WTC11 (cell line): ENCODE measurements at regions not wholly inside any gene's neighbourhood (a gene's known extent, or its start where the extent isn't known, plus 50 kb on each side); places are given as distances from the start of the nearest gene placed in this dataset.
"Not testable (repeated sequence)": the region's sequence is repeated elsewhere in the genome, so short reads cannot be mapped to it uniquely, and the experiment has no call there.

Source experiments
- ATAC-seq: fragments of 200-7000 bp; cut with Tn5 transposase; 2 replicates; pipeline ENCODE4 v1.10.0; 2021; ENCODE audit warnings: mild to moderate bottlenecking, moderate library complexity
- CTCF ChIA-PET: fragments of 300-600 bp; sonication (Branson Sonifier 250); formaldehyde crosslinking; loops from one replicate; lab custom pipeline; 2021; ENCODE audit warnings: antibody characterized with exemption; lab: Charles Lee
- POLR2A ChIA-PET: fragments of 350-600 bp; sonication (Branson Sonifier 250); formaldehyde crosslinking; loops from one replicate; lab custom pipeline; 2021; ENCODE audit warnings: antibody characterized with exemption; lab: Charles Lee
- DNase-seq: peaks from one replicate; pipeline ENCODE4 v3.0.0; 2021; ENCODE audit warnings: low spot score
- H3K27ac Mint-ChIP-seq: 2 replicates; pipeline ENCODE4 v1.8.0; 2021; ENCODE audit warnings: mixed read lengths
- H3K27me3 Mint-ChIP-seq: 2 replicates; pipeline ENCODE4 v1.8.0; 2021; ENCODE audit warnings: low read depth, mild to moderate bottlenecking, moderate library complexity, mixed read lengths
- H3K36me3 Mint-ChIP-seq: 2 replicates; pipeline ENCODE4 v1.8.0; 2021; ENCODE audit warnings: mixed read lengths
- H3K4me1 Mint-ChIP-seq: 2 replicates; pipeline ENCODE4 v1.8.0; 2022; ENCODE audit warnings: mixed read lengths
- H3K4me3 Mint-ChIP-seq: 2 replicates; pipeline ENCODE4 v1.8.0; 2021; ENCODE audit warnings: mild to moderate bottlenecking, moderate library complexity, mixed read lengths
- H3K9me3 Mint-ChIP-seq: 2 replicates; pipeline ENCODE4 v1.8.0; 2021; ENCODE audit warnings: mixed read lengths
- ATF6 ChIP-seq: sonication (generic); formaldehyde crosslinking; IDR thresholded peaks from 2 replicates; pipeline ENCODE4 v1.8.1; 2023; ENCODE audit warnings: mild to moderate bottlenecking, missing genetic modification reagents
- CBFB ChIP-seq: sonication (generic); formaldehyde crosslinking; IDR thresholded peaks from 2 replicates; pipeline ENCODE4 v1.8.1; 2022; ENCODE audit warnings: mild to moderate bottlenecking, low read depth, missing genetic modification reagents
- CTCF ChIP-seq: fragments of 200-600 bp; IDR thresholded peaks from 2 replicates; pipeline ENCODE4 v1.8.0; 2022; ENCODE audit warnings: antibody characterized with exemption
- E2F5 ChIP-seq: sonication (generic); formaldehyde crosslinking; IDR thresholded peaks from 2 replicates; pipeline ENCODE4 v1.8.1; 2022; ENCODE audit warnings: mild to moderate bottlenecking, moderate library complexity, missing genetic modification reagents
- ESRRA ChIP-seq: sonication (generic); formaldehyde crosslinking; IDR thresholded peaks from 2 replicates; pipeline ENCODE4 v1.8.1; 2022; ENCODE audit warnings: mild to moderate bottlenecking, missing genetic modification reagents, borderline replicate concordance
- FOXJ3 ChIP-seq: sonication (generic); formaldehyde crosslinking; IDR thresholded peaks from 2 replicates; pipeline ENCODE4 v1.9.0; 2021; ENCODE audit warnings: missing genetic modification reagents, mild to moderate bottlenecking, borderline replicate concordance
- GABPB1 ChIP-seq: sonication (generic); formaldehyde crosslinking; IDR thresholded peaks from 2 replicates; pipeline ENCODE4 v1.8.1; 2023; ENCODE audit warnings: mild to moderate bottlenecking, missing genetic modification reagents
- GRHL2 ChIP-seq: fragments of 250-450 bp; sonication (Bioruptor Pico); IDR thresholded peaks from 2 replicates; pipeline ENCODE4 v1.8.0; 2022; ENCODE audit warnings: mild to moderate bottlenecking, moderate library complexity; ENCODE audit not compliant: insufficient replicate concordance, severe bottlenecking
- JAZF1 ChIP-seq: fragments of 250-450 bp; sonication (Bioruptor Pico); IDR thresholded peaks from 2 replicates; pipeline ENCODE4 v1.9.0; 2021; ENCODE audit warnings: moderate library complexity, mild to moderate bottlenecking, inconsistent platforms
- MLX ChIP-seq: sonication (generic); formaldehyde crosslinking; IDR thresholded peaks from 2 replicates; pipeline ENCODE4 v1.8.1; 2023; ENCODE audit warnings: mild to moderate bottlenecking, missing genetic modification reagents, moderate library complexity
- MXD4 ChIP-seq: fragments of 250-450 bp; sonication (Bioruptor Pico); IDR thresholded peaks from 2 replicates; pipeline ENCODE4 v1.8.0; 2021; ENCODE audit warnings: mild to moderate bottlenecking, moderate library complexity, borderline replicate concordance
- NFATC4 ChIP-seq: fragments of 250-450 bp; sonication (Bioruptor Pico); IDR thresholded peaks from 2 replicates; pipeline ENCODE4 v1.9.0; 2021; ENCODE audit warnings: mild to moderate bottlenecking
- NFE2L1 ChIP-seq: sonication (generic); formaldehyde crosslinking; IDR thresholded peaks from 2 replicates; pipeline ENCODE4 v1.8.1; 2023; ENCODE audit warnings: missing genetic modification reagents
- NFYB ChIP-seq: sonication (generic); formaldehyde crosslinking; conservative IDR thresholded peaks from 2 replicates; pipeline ENCODE4 v1.8.0; 2022; ENCODE audit warnings: low read depth, missing genetic modification reagents
- NR1H2 ChIP-seq: sonication (generic); formaldehyde crosslinking; IDR thresholded peaks from 2 replicates; pipeline ENCODE4 v1.9.0; 2021; ENCODE audit warnings: mild to moderate bottlenecking, moderate library complexity, missing genetic modification reagents
- PRDM15 ChIP-seq: sonication (generic); formaldehyde crosslinking; IDR thresholded peaks from 2 replicates; pipeline ENCODE4 v1.8.0; 2022; ENCODE audit warnings: missing genetic modification reagents
- SMAD4 ChIP-seq: sonication (generic); formaldehyde crosslinking; IDR thresholded peaks from 2 replicates; pipeline ENCODE4 v1.8.0; 2022; ENCODE audit warnings: mild to moderate bottlenecking, missing genetic modification reagents
- TEAD1 ChIP-seq: sonication (generic); formaldehyde crosslinking; IDR thresholded peaks from 2 replicates; pipeline ENCODE4 v1.8.0; 2022; ENCODE audit warnings: mild to moderate bottlenecking, missing genetic modification reagents
- ZBTB21 ChIP-seq: sonication (generic); formaldehyde crosslinking; IDR thresholded peaks from 2 replicates; pipeline ENCODE4 v1.8.1; 2023; ENCODE audit warnings: mild to moderate bottlenecking, missing genetic modification reagents, borderline replicate concordance
- ZNF219 ChIP-seq: sonication (generic); formaldehyde crosslinking; IDR thresholded peaks from 2 replicates; pipeline ENCODE4 v1.8.0; 2023; ENCODE audit warnings: missing genetic modification reagents, mild to moderate bottlenecking, borderline replicate concordance
- ZNF423 ChIP-seq: fragments of 250-450 bp; sonication (Bioruptor Pico); IDR thresholded peaks from 2 replicates; pipeline ENCODE4 v2.1.2; 2022; ENCODE audit warnings: mild to moderate bottlenecking, moderate library complexity

- H3K27me3 Mint-ChIP-seq, result no peaks in the 10 kb centered on the region; the same call in 1 of the 2 replicates
- H3K27ac Mint-ChIP-seq, result no peak overlapping the region
- H3K4me1 Mint-ChIP-seq, result peaks cover 32% of the 10 kb centered on the region
- ChIA-PET CTCF (no interaction called here), POLR2A (no interaction called here)
- DNase-seq, result no peak
- peaks cover 3% of the 10 kb centered on the region; the same call in 1 of the 2 replicates for H3K36me3 Mint-ChIP-seq
- no peak for ATAC-seq
- H3K9me3 Mint-ChIP-seq, result peaks cover 7% of the 10 kb centered on the region
- TF ChIP-seq JAZF1 (CRISPR knock-in tag) (no peak), NFATC4 (CRISPR knock-in tag) (no peak), ESRRA (CRISPR knock-in tag) (no peak), CBFB (no peak), NR1H2 (CRISPR knock-in tag) (no peak), GABPB1 (CRISPR knock-in tag) (no peak), MXD4 (CRISPR knock-in tag) (no peak), ZNF219 (CRISPR knock-in tag) (no peak), FOXJ3 (no peak), MLX (CRISPR knock-in tag) (no peak), ZNF423 (CRISPR knock-in tag) (no peak), ZBTB21 (CRISPR knock-in tag) (no peak), E2F5 (CRISPR knock-in tag) (no peak), SMAD4 (CRISPR knock-in tag) (no peak), NFYB (CRISPR knock-in tag) (no peak)
- no peak overlapping the region for H3K4me3 Mint-ChIP-seq
Observed at GRCh38 chr9:23044549-23044948, 597.9 kb downstream of the DMRTA1 start.

GRCh38 chr9:23046026-23046425, 599.4 kb downstream of the DMRTA1 start:
- CTCF ChIA-PET, result interaction anchor here (1.7 kb wide), 1 partner anchor 43 kb away, joined by 6 read pairs; no protein-coding TSS in a partner anchor
- DNase-seq, result peak; percentile 21
- H3K27ac Mint-ChIP-seq, H3K4me3 Mint-ChIP-seq, H3K9me3 Mint-ChIP-seq, H3K27me3 Mint-ChIP-seq, H3K36me3 Mint-ChIP-seq, POLR2A ChIA-PET: not testable (repeated sequence)
- H3K4me1 Mint-ChIP-seq, result peaks cover 44% of the 10 kb centered on the region
- peak; percentile 67 for ATAC-seq

GRCh38 chr9:23050548-23050947, 603.9 kb downstream of the DMRTA1 start:
- DNase-seq (no peak), ATAC-seq (no peak)
- Mint-ChIP-seq H3K4me3 (no peak overlapping the region), H3K4me1 (peaks cover 37% of the 10 kb centered on the region), H3K36me3 (peaks cover 13% of the 10 kb centered on the region), H3K9me3 (peaks cover 11% of the 10 kb centered on the region), H3K27ac (no peak overlapping the region), H3K27me3 (no peaks in the 10 kb centered on the region; the same call in 1 of the 2 replicates)
- ChIA-PET CTCF (no interaction called here), POLR2A (interaction anchor here (0.6 kb wide), 1 partner anchor 700 kb away, joined by 3 read pairs; no protein-coding TSS in a partner anchor)
- no peak for TF ChIP-seq ATF6 (CRISPR knock-in tag)
- no peak for TF ChIP-seq CTCF
- no peak for TF ChIP-seq NFE2L1 (CRISPR knock-in tag)
- no peak for TF ChIP-seq PRDM15 (CRISPR knock-in tag)
- no peak for TF ChIP-seq GRHL2 (CRISPR knock-in tag)
- TF ChIP-seq TEAD1 (CRISPR knock-in tag), result no peak
